ENCODE measurements at regions not wholly inside any gene's neighbourhood (a gene's known extent, or its start where the extent isn't known, plus 50 kb on each side); places are given as distances from the start of the nearest gene placed in this dataset.
"Not testable (repeated sequence)": the region's sequence is repeated elsewhere in the genome, so short reads cannot be mapped to it uniquely, and the experiment has no call there.

- TF ChIP-seq, protein P1, sequence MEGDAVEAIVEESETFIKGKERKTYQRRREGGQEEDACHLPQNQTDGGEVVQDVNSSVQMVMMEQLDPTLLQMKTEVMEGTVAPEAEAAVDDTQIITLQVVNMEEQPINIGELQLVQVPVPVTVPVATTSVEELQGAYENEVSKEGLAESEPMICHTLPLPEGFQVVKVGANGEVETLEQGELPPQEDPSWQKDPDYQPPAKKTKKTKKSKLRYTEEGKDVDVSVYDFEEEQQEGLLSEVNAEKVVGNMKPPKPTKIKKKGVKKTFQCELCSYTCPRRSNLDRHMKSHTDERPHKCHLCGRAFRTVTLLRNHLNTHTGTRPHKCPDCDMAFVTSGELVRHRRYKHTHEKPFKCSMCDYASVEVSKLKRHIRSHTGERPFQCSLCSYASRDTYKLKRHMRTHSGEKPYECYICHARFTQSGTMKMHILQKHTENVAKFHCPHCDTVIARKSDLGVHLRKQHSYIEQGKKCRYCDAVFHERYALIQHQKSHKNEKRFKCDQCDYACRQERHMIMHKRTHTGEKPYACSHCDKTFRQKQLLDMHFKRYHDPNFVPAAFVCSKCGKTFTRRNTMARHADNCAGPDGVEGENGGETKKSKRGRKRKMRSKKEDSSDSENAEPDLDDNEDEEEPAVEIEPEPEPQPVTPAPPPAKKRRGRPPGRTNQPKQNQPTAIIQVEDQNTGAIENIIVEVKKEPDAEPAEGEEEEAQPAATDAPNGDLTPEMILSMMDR (IDR thresholded peaks at IDR 0.05; ENCODE audit: insufficient read depth, low read length, poor library complexity, severe bottlenecking): no peak
These were observed 1202.4 kb upstream of the ATXN8OS start for GRCh38 chr13:68905186-68905585.

GRCh38 chr13:68897331-68897928 is 1210.2 kb upstream of the ATXN8OS start:
- no peaks in the 10 kb centered on the region for H3K36me3 ChIP-seq (ENCODE audit: control insufficient read depth, insufficient read depth, low read length)

More at GRCh38 chr13:68905186-68905585, 1202.4 kb upstream of the ATXN8OS start:
- no peaks in the 10 kb centered on the region for H3K27me3 ChIP-seq (replicated peaks; ENCODE audit: control insufficient read depth, insufficient read depth, low read length)
- H3K4me3 ChIP-seq (replicated peaks; ENCODE audit: low read depth, low read length): no peak overlapping the region
- no peaks in the 10 kb centered on the region for H3K36me3 ChIP-seq (ENCODE audit: control insufficient read depth, insufficient read depth, low read length)
- DNase-seq (ENCODE audit: extremely low read depth, insufficient read length): no peak

GRCh38 chr13:68895696-68896095 is 1211.9 kb upstream of the ATXN8OS start:
- TF ChIP-seq, protein P1 (IDR thresholded peaks at IDR 0.05; ENCODE audit: insufficient read depth, low read length, poor library complexity, severe bottlenecking): no peak
- Histone ChIP-seq H3K36me3 (ENCODE audit: control insufficient read depth, insufficient read depth, low read length) (no peaks in the 10 kb centered on the region), H3K4me3 (replicated peaks; ENCODE audit: low read depth, low read length) (no peak overlapping the region), H3K27me3 (replicated peaks; ENCODE audit: control insufficient read depth, insufficient read depth, low read length) (no peaks in the 10 kb centered on the region)
- no peak for DNase-seq (ENCODE audit: extremely low read depth, insufficient read length)

More at GRCh38 chr13:68897331-68897928, 1210.2 kb upstream of the ATXN8OS start:
- H3K27me3 ChIP-seq (replicated peaks; ENCODE audit: control insufficient read depth, insufficient read depth, low read length): no peaks in the 10 kb centered on the region
- TF ChIP-seq, protein P1 (IDR thresholded peaks at IDR 0.05; ENCODE audit: insufficient read depth, low read length, poor library complexity, severe bottlenecking): no peak
- DNase-seq (ENCODE audit: extremely low read depth, insufficient read length): no peak
- no peak overlapping the region for H3K4me3 ChIP-seq (replicated peaks; ENCODE audit: low read depth, low read length)

- not testable (repeated sequence) for H3K27me3 ChIP-seq (replicated peaks; ENCODE audit: control insufficient read depth, insufficient read depth, low read length); DNase-seq (ENCODE audit: extremely low read depth, insufficient read length); H3K4me3 ChIP-seq (replicated peaks; ENCODE audit: low read depth, low read length); H3K36me3 ChIP-seq (ENCODE audit: control insufficient read depth, insufficient read depth, low read length)
These were observed 1213.9 kb upstream of the ATXN8OS start for GRCh38 chr13:68893721-68894120.

- not testable (repeated sequence) for DNase-seq (ENCODE audit: extremely low read depth, insufficient read length); H3K36me3 ChIP-seq (ENCODE audit: control insufficient read depth, insufficient read depth, low read length); H3K4me3 ChIP-seq (replicated peaks; ENCODE audit: low read depth, low read length); H3K27me3 ChIP-seq (replicated peaks; ENCODE audit: control insufficient read depth, insufficient read depth, low read length)
These were observed 1215.0 kb upstream of the ATXN8OS start for GRCh38 chr13:68892596-68892995.

DNA sequence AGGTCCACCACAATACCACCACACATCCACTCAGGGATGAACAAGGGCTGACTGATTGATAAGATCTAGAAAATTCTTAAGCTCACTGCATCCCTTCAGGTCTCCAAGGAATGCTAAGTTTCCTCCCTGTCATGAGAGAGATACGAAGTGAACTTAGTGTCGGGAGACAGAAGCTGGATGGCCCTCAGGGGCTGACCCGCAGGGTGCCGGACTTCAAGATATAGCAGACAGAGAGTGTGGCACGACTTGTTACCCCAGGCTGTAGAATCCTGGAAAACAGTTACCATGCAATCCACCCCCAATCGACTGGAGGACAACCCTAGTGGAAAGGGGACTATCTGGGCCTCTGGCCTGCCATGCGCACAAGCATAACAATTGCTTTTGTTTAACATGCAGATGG is 1217.5 kb upstream of the ATXN8OS start:
- H3K27me3 ChIP-seq (replicated peaks; ENCODE audit: control insufficient read depth, insufficient read depth, low read length); H3K36me3 ChIP-seq (ENCODE audit: control insufficient read depth, insufficient read depth, low read length); DNase-seq (ENCODE audit: extremely low read depth, insufficient read length); H3K4me3 ChIP-seq (replicated peaks; ENCODE audit: low read depth, low read length): not testable (repeated sequence)

DNA sequence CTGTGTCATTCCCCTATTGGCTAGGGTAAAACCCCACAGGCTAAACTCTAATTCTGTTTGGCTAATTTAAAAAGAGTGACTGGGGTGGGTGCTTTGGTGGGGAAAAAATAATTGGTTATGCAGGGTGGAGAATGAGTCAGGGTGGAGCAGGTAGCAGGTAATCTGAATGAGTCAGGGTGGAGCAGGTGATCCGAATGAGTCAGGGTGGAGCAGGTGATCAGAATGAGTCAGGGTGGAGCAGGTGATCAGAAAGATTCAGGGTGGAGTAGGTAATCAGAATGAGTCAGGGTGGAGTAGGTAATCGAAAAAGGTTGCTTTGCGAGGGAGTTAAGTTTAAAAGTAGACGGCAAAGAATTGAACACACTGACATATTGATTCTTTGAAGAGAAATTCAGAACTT is 1218.8 kb upstream of the ATXN8OS start:
- Histone ChIP-seq H3K4me3 (replicated peaks; ENCODE audit: low read depth, low read length) (no peak overlapping the region), H3K27me3 (replicated peaks; ENCODE audit: control insufficient read depth, insufficient read depth, low read length) (no peaks in the 10 kb centered on the region), H3K36me3 (ENCODE audit: control insufficient read depth, insufficient read depth, low read length) (no peaks in the 10 kb centered on the region)
- no peak for DNase-seq (ENCODE audit: extremely low read depth, insufficient read length)
- TF ChIP-seq, protein P1 (IDR thresholded peaks at IDR 0.05; ENCODE audit: insufficient read depth, low read length, poor library complexity, severe bottlenecking): no peak
